ENCODE measurements at regions not wholly inside any gene's neighbourhood (a gene's known extent, or its start where the extent isn't known, plus 50 kb on each side); places are given as distances from the start of the nearest gene placed in this dataset.

DNA sequence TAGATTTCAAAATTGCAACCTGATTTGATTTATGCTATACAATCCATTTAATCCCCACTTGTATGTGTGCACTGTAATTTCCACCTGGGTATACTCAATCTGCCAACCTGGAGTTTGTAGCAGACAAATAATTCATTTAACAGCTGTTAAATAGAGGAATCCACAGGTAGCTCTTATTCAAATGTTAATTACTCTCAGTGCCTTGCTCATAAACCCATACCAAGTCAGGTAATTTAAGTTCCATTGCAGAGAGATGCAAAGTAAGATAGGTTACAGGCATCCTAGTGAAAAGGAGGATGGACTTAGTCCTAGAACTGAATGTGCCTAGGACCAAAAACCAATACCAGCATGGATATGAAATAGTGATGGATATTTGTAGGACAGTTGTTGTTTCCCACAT lies 674.2 kb downstream of the TBL1XR1 start:
- DNase-seq: no peak

- no peak for DNase-seq
Measured at GRCh38 chr3:176522436-176522835, 674.8 kb downstream of the TBL1XR1 start.

DNA sequence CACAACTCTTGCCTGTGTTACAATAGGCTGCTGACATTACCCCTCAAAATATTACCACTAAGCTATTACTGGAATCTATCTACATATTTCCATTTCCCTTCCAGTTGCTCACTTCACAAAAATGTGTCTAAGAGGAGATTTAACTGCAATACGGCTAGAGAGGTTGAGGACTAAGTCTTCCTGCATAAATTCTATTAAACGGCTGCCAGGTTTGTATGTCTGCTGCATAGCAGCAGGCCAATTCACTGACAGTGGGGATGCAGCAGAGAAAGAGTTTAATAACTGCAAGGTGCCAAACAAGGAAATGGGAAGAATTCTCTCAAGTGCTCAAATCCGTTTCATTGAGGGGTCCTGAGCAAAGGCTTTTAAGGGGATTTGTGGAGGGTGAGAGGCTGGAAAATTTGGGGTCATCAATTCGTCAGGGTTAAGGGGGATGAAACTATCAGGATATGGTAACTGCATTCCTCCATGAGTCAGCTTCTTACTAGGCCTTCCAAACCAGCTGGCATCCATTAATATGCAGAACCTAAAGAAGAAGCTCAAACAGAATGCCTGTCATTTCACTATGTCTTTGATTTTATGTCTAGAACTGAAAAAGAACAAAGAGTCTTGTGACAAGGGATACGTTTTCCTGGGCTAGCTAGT lies 675.6 kb downstream of the TBL1XR1 start:
- no peak for DNase-seq

DNA sequence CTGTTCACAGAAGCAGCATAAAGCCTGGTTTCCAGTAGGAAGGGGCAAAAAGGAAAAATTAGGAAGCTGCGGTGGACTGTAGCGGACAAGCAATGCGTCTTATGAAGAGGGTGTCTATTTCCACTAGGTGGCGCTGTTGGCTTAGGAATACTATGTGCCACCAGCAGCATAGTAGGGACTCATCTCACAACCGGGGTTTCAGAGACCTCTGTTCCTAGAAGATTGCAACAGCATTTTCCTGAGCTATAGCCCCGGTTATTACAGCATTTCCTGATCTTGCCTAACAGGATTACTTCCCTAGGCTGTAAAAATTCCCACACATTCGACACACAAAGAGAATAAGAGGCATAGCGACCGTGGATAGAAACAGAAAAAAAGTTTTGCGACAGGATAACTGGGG lies 683.0 kb downstream of the TBL1XR1 start:
- DNase-seq: no peak

GRCh38 chr3:176513604-176514003 lies 683.7 kb downstream of the TBL1XR1 start:
- no peak for DNase-seq

DNA sequence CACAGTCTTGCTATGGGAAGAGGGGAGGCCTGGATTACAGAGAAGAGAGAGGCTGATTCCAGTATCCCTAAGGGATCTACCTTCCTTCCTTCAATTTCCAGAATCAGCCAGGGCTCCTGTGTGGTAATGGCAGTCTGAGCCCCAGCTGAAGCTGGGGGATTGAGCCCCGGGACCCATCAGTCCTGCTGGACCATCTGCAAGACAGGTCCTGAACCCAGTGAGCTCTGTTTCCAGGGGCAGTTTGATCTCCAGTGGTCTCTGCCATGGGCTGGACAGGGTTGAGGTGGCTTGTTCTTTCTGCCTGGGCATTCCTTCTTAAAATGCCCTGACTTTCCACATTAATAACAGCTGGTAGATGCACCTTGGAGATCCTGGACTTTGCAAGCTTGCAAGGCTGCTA lies 685.2 kb downstream of the TBL1XR1 start:
- no peak for DNase-seq

DNA sequence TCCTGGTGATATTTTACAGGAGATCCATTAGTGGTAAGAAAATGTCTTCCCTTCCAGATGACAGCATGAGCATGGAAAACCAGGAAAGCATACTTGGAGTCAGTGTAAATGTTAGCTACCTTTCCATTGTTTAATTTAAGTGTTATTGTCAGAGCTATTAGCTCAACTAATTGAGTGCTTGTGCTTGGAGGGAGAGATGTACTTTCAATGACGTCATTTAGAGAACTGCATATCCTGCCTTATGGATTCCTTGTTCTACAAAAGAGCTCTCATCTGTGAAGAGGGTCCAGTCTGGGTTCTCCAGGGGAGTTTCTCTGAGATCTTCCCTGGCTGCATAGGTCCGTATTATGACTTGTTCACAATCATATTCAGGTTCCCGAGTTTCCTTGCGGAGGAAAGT lies 687.2 kb downstream of the TBL1XR1 start:
- DNase-seq: no peak

- DNase-seq: no peak
Measured at GRCh38 chr3:176505878-176506621, 691.2 kb downstream of the TBL1XR1 start.

- DNase-seq: no peak
Measured at GRCh38 chr3:176491084-176491483, 706.2 kb downstream of the TBL1XR1 start.

DNA sequence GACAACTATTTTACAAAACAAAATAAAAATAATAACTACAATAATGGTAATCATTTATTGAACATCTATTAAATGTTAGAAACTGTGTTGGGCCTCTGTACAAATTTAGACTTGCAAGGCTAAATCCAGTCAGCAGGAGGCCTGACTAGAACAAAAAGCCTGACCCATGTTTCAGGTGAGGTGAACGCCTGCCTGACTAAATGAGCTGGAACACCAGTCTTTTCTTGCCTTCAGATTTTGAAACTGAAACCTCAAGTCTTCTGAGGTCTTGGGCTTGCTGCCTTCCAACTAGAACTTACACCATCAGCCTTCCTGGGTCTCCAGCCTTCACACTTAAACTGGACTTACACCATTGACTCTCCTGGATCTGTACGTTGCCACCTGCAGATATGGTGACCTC lies 706.9 kb downstream of the TBL1XR1 start:
- DNase-seq: no peak

DNA sequence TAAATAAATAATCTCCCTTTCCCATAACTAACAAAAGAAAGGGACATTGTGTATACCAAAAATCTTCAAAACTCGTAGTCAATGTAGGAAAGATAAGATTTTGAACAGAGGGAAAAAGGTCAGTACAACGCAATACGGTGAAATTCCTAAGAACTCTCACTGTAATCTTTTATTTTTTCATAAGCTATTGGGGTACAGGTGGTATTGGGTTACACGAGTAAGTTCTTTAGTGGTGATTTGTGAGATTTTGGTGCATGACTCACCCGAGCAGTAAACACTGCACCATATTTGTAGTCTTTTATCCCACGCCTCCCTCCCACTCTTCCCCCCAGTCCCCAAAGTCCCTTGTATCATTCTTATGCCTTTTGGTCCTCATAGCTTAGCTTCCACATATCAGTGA lies 718.0 kb downstream of the TBL1XR1 start:
- no peak for DNase-seq

- DNase-seq: no peak
Measured at GRCh38 chr3:176469694-176470205, 727.5 kb downstream of the TBL1XR1 start.

- DNase-seq: no peak
Measured at GRCh38 chr3:176463610-176464009, 733.7 kb downstream of the TBL1XR1 start.

DNA sequence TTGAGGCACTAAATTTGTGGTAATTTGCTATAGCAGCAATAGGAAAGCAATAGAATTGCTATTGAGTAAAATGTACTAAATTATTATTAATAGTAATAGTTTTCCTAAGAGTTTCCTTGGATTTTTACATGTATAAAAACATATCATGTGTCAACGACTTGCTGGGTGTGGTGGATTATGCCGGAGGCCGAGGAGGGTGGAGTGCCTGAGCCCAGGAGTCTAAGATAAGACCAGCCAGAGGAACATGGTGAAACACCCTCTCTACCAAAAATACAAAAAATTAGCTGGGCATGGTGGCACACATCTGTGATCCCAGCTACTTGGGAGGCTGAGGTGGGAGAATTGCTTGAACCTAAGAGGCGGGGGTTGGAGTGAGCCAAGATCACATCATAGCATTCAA lies 749.9 kb downstream of the TBL1XR1 start:
- no peak for DNase-seq

- no peak for DNase-seq
Measured at GRCh38 chr3:176442326-176442725, 755.0 kb downstream of the TBL1XR1 start.

DNA sequence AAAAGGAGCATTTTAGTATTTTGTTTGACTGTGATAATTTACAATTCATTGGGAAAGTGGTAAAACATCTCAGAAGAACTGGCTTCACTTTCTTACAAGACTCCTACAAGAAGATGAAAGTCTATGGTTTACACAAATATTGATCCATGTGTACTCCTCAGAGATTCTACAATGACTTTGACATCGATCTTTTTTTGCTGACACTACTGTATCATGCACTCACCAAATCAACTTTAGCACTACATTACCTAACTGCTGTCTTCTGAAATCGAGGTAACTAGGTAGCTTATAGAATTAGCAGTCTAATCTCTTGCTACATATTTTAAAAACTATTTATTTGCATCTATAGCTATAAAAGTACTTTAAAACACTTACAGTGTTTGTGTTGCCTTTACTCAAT lies 757.6 kb downstream of the TBL1XR1 start:
- DNase-seq: no peak

GRCh38 chr3:176431991-176432390 lies 765.3 kb downstream of the TBL1XR1 start:
- no peak for DNase-seq

DNA sequence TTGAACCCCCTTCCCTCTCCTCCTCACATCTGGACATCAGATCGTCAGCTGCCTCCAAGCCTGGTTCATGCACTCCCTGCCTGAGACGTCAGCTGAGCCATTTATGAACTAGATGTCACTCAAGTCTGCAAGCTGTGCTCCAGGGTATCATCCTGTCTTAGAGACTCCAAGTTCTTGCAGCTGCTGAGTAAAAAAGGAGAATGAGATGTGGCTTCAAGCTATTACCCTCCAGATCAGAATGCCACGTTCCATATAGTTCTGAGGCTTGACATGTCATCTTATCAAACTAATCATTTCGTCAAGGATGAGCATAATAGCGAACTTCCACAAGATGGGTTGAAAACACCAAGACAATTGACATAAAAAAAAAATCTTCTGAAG lies 766.3 kb downstream of the TBL1XR1 start:
- no peak for DNase-seq

GRCh38 chr3:176430244-176431037 lies 766.8 kb downstream of the TBL1XR1 start:
- DNase-seq: no peak

GRCh38 chr3:176428552-176428951 lies 768.7 kb downstream of the TBL1XR1 start:
- no peak for DNase-seq

DNA sequence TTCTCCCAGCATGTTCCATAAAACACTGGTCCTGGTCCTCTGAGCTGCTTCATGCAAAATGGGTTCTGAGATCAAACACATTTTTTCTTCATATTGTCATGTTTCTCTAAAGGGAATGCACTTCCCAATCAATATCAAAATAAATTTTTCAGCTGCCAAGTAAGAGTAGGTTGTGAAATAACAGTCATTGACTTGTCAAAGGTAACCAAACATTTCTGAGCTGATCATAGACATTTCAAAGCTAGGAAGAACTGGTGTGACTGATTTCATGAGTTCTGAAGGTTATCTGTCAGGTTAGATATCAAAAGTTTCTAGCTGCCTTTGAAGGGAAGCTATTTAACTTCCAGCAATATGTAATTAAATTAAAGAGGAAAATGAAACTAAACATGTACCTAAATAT lies 770.9 kb downstream of the TBL1XR1 start:
- DNase-seq: no peak

DNA sequence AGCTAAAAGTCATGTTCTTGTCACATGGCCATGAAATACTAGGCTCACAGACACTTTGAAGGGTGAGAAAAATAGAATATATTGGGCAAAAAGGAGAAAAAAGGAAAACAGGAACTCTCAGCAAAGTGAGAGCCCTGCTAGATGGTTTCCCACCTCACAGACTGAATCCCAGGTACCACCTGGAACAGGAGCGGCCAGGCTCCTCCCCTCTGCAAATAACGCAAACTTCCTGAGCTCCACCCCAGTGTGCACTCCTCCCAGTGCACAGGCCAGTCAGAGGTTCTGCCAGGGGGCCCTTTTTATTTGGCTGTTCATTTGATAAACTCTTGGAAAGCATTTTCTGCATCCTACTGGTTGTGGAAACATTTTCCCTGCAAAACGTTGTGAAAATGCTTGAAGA lies 780.4 kb downstream of the TBL1XR1 start:
- no peak for DNase-seq

DNA sequence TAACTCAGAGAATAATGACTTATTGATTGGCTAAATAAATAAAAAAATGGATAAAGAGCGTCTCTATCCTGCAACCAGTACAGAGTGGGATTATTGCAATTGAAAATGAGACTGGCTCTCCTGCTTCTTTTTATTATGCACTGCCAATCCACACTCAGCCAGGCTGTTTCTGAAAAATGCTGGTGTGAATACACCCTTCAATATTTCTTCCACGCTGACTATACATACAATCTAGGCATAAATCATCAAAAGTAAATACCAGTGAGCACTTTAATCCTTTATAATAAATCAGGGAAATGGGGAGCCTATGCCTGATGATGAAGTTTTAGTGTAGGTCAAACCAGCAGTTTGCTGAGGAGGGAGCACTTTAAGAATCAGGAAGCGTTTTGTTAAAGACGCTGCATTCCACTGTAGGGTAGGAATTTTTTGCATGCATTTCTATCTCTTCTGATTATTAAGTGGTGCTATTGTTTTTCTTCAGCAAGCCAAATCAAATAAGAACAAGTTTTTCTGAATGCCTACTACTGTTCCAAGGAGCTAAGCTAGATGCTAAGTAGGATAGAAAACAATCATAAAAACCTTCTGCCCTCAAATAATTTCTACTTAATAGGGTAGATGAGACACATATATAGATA lies 781.5 kb downstream of the TBL1XR1 start:
- DNase-seq: no peak

All from CD4-positive, alpha-beta T cell treated with Interleukin-6 for 4 hours (primary cell).